ENCODE measurements at regions not wholly inside any gene's neighbourhood (a gene's known extent, or its start where the extent isn't known, plus 50 kb on each side); places are given as distances from the start of the nearest gene placed in this dataset.

DNA sequence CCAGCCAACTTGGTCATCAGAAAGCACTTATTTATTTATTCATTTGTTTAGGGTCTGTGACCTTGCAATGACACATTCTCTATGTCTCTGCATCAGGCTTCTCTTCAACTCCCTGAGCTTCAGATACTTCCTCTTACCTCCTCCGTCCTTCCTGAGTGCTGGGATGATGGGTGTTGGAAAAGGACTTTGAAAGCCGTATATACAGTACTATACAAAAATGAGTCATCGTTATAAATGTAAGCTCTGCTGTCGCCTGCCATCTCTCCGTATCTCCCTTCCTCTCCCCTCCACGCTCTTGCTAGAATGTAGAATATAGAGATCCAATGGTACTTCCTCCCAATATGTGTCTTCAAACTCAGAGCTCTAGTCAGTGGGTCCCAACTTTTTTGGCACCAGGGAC lies 91.9 kb upstream of the SALL4 start:
- Histone ChIP-seq H3K79me2 (ENCODE audit: control insufficient read depth, insufficient read depth, low read length, poor library complexity) (no peaks in the 10 kb centered on the region), H3K79me1 (ENCODE audit: low read length) (no peaks in the 10 kb centered on the region), H3K4me2 (ENCODE audit: low read length) (no peak overlapping the region), H3K18ac (ENCODE audit: low read length) (no peak overlapping the region), H3K4me1 (ENCODE audit: control insufficient read depth in 1 of 2, insufficient read depth in 2 of 2, low read length in 2 of 2) (peaks cover 0 to 2% of the 10 kb centered on the region in 2 experiments), H3K23ac (ENCODE audit: low read length) (no peak overlapping the region), H3K36me3 (ENCODE audit: control insufficient read depth in 1 of 2, insufficient read depth in 2 of 2, low read length in 2 of 2) (no peaks in the 10 kb centered on the region), H2BK12ac (ENCODE audit: low read length) (no peak overlapping the region), H3K4me3 (ENCODE audit: low read depth, low read length) (no peak overlapping the region), H3K9ac (ENCODE audit: low read length) (no peak overlapping the region), H2AK5ac (ENCODE audit: low read length) (no peak overlapping the region), H4K8ac (ENCODE audit: low read depth, low read length) (no peak overlapping the region), H3K4ac (ENCODE audit: low read depth, low read length) (no peak overlapping the region), H2AFZ (ENCODE audit: insufficient read depth, low read length, poor library complexity) (no peak overlapping the region), H3K27me3 (ENCODE audit: insufficient read depth, low read length) (no peaks in the 10 kb centered on the region), H2BK120ac (ENCODE audit: insufficient read depth, low read length, poor library complexity) (no peak overlapping the region), H4K12ac (ENCODE audit: low read depth, low read length) (no peak overlapping the region), H4K91ac (ENCODE audit: low read depth, low read length) (no peak overlapping the region), H3K14ac (ENCODE audit: low read length) (no peak overlapping the region), H3K9me3 (ENCODE audit: insufficient read depth, low read depth, low read length) (no peaks in the 10 kb centered on the region), H3K27ac (ENCODE audit: low read depth, low read length) (no peak overlapping the region), H2BK5ac (ENCODE audit: low read depth, low read length, poor library complexity) (no peak overlapping the region)
- no peak for DNase-seq
- WGBS (ENCODE audit: extremely low coverage, insufficient coverage, insufficient read length): no CpG with 5 or more reads among the region's 6 CpGs

DNA sequence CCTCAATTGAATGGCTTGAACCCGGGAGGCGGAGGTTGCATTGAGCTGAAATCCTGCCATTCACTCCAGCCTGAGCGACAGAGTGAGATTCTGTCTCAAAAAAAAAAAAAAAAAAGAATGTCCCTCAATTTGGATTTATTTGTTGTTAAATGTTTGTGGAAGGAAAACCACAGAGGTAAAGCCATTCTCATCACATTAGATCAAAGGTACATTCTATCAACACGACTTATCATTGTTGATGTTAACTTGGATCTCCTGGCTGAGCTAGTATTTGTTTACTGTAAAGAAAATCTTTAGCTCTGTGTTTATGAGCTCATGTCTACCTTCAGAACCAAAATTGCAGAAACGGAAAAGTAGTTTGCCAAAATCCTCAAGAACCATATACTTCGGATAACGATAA lies 91.4 kb upstream of the SALL4 start:
- no peaks in the 10 kb centered on the region for H3K79me2 ChIP-seq (ENCODE audit: control insufficient read depth, insufficient read depth, low read length, poor library complexity)
- H3K4me1 ChIP-seq (ENCODE audit: control insufficient read depth in 1 of 2, insufficient read depth in 2 of 2, low read length in 2 of 2): peaks cover 0 to 2% of the 10 kb centered on the region in 2 experiments
- DNase-seq: no peak
- H3K9ac ChIP-seq (ENCODE audit: low read length): no peak overlapping the region
- no peak overlapping the region for H3K14ac ChIP-seq (ENCODE audit: low read length)
- no peaks in the 10 kb centered on the region for H3K79me1 ChIP-seq (ENCODE audit: low read length)
- no peak overlapping the region for H4K91ac ChIP-seq (ENCODE audit: low read depth, low read length)
- H4K8ac ChIP-seq (ENCODE audit: low read depth, low read length): no peak overlapping the region
- no peak overlapping the region for H3K23ac ChIP-seq (ENCODE audit: low read length)
- H3K4me3 ChIP-seq (ENCODE audit: low read depth, low read length): no peak overlapping the region
- no peaks in the 10 kb centered on the region for H3K9me3 ChIP-seq (ENCODE audit: insufficient read depth, low read depth, low read length)
- no peak overlapping the region for H2AK5ac ChIP-seq (ENCODE audit: low read length)
- no peak overlapping the region for H3K4me2 ChIP-seq (ENCODE audit: low read length)
- H2BK120ac ChIP-seq (ENCODE audit: insufficient read depth, low read length, poor library complexity): no peak overlapping the region
- no peak overlapping the region for H3K27ac ChIP-seq (ENCODE audit: low read depth, low read length)
- H2BK5ac ChIP-seq (ENCODE audit: low read depth, low read length, poor library complexity): no peak overlapping the region
- no peaks in the 10 kb centered on the region for H3K27me3 ChIP-seq (ENCODE audit: insufficient read depth, low read length)
- H3K4ac ChIP-seq (ENCODE audit: low read depth, low read length): no peak overlapping the region
- H2AFZ ChIP-seq (ENCODE audit: insufficient read depth, low read length, poor library complexity): no peak overlapping the region
- no peak overlapping the region for H4K12ac ChIP-seq (ENCODE audit: low read depth, low read length)
- no peaks in the 10 kb centered on the region for H3K36me3 ChIP-seq (ENCODE audit: control insufficient read depth in 1 of 2, insufficient read depth in 2 of 2, low read length in 2 of 2)
- no peak overlapping the region for H3K18ac ChIP-seq (ENCODE audit: low read length)
- WGBS (ENCODE audit: extremely low coverage, insufficient coverage, insufficient read length): no CpG with 5 or more reads among the region's 7 CpGs
- H2BK12ac ChIP-seq (ENCODE audit: low read length): no peak overlapping the region

DNA sequence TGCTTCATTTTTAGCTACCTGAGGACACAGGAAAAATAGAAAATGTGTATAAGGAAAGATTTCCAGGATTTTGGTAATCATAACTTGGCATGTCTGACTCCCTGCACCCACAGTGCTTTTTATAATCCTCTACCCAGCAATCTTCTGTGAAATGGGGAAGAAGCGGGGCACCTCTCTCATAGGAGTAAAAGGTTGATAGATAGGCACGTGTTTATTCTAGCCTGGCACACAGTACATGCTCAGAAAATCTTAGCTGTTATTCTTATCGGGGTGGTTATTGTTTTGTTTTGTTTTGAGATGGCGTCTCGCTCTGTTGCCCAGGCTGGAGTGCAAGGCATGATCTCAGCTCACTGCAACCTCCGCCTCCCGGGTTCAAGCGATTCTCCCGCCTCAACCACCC lies 87.7 kb upstream of the SALL4 start:
- no peak overlapping the region for H4K12ac ChIP-seq (ENCODE audit: low read depth, low read length)
- no peak overlapping the region for H3K23ac ChIP-seq (ENCODE audit: low read length)
- no peak overlapping the region for H2BK12ac ChIP-seq (ENCODE audit: low read length)
- H3K9ac ChIP-seq (ENCODE audit: low read length): no peak overlapping the region
- no CpG with 5 or more reads among the region's 9 CpGs for WGBS (ENCODE audit: extremely low coverage, insufficient coverage, insufficient read length)
- H3K27me3 ChIP-seq (ENCODE audit: insufficient read depth, low read length): no peaks in the 10 kb centered on the region
- no peak overlapping the region for H4K91ac ChIP-seq (ENCODE audit: low read depth, low read length)
- H3K14ac ChIP-seq (ENCODE audit: low read length): no peak overlapping the region
- H3K79me2 ChIP-seq (ENCODE audit: control insufficient read depth, insufficient read depth, low read length, poor library complexity): no peaks in the 10 kb centered on the region
- H3K4me2 ChIP-seq (ENCODE audit: low read length): no peak overlapping the region
- no peak overlapping the region for H3K18ac ChIP-seq (ENCODE audit: low read length)
- H2BK5ac ChIP-seq (ENCODE audit: low read depth, low read length, poor library complexity): no peak overlapping the region
- H3K4me3 ChIP-seq (ENCODE audit: low read depth, low read length): no peak overlapping the region
- peaks cover 0 to 4% of the 10 kb centered on the region in 2 experiments for H3K4me1 ChIP-seq (ENCODE audit: control insufficient read depth in 1 of 2, insufficient read depth in 2 of 2, low read length in 2 of 2)
- no peaks in the 10 kb centered on the region for H3K36me3 ChIP-seq (ENCODE audit: control insufficient read depth in 1 of 2, insufficient read depth in 2 of 2, low read length in 2 of 2)
- H3K4ac ChIP-seq (ENCODE audit: low read depth, low read length): no peak overlapping the region
- H2BK120ac ChIP-seq (ENCODE audit: insufficient read depth, low read length, poor library complexity): no peak overlapping the region
- no peaks in the 10 kb centered on the region for H3K79me1 ChIP-seq (ENCODE audit: low read length)
- DNase-seq: no peak
- H4K8ac ChIP-seq (ENCODE audit: low read depth, low read length): no peak overlapping the region
- H3K9me3 ChIP-seq (ENCODE audit: insufficient read depth, low read depth, low read length): no peaks in the 10 kb centered on the region
- no peak overlapping the region for H2AK5ac ChIP-seq (ENCODE audit: low read length)
- H3K27ac ChIP-seq (ENCODE audit: low read depth, low read length): no peak overlapping the region
- no peak overlapping the region for H2AFZ ChIP-seq (ENCODE audit: insufficient read depth, low read length, poor library complexity)

DNA sequence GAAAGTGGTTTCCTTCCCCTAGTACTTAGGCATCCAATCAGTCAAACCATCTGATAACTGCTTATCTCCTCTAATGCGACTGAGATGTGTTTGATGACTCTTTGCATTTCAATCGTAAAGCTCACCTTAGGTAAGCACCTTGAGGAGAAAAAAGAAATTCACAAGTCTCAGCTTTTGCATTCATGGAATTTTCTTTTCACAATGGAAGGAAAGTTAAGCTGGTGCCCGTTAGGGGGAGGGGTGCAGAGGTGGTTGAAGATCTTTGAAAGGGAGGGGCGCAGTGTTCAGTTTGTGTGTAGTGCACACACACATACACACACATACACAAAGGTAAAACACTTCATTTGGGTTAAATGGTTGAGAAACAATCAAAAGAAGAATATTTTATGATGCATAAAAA lies 87.1 kb upstream of the SALL4 start:
- H4K12ac ChIP-seq (ENCODE audit: low read depth, low read length): no peak overlapping the region
- H2AK5ac ChIP-seq (ENCODE audit: low read length): no peak overlapping the region
- H3K4ac ChIP-seq (ENCODE audit: low read depth, low read length): no peak overlapping the region
- no peaks in the 10 kb centered on the region for H3K36me3 ChIP-seq (ENCODE audit: control insufficient read depth in 1 of 2, insufficient read depth in 2 of 2, low read length in 2 of 2)
- no peak overlapping the region for H3K18ac ChIP-seq (ENCODE audit: low read length)
- no peaks in the 10 kb centered on the region for H3K79me2 ChIP-seq (ENCODE audit: control insufficient read depth, insufficient read depth, low read length, poor library complexity)
- H4K91ac ChIP-seq (ENCODE audit: low read depth, low read length): no peak overlapping the region
- no peak overlapping the region for H2BK120ac ChIP-seq (ENCODE audit: insufficient read depth, low read length, poor library complexity)
- H3K4me1 ChIP-seq (ENCODE audit: control insufficient read depth in 1 of 2, insufficient read depth in 2 of 2, low read length in 2 of 2): peaks cover 0 to 4% of the 10 kb centered on the region in 2 experiments
- H3K23ac ChIP-seq (ENCODE audit: low read length): no peak overlapping the region
- H3K79me1 ChIP-seq (ENCODE audit: low read length): no peaks in the 10 kb centered on the region
- no peak overlapping the region for H3K9ac ChIP-seq (ENCODE audit: low read length)
- no peak overlapping the region for H3K14ac ChIP-seq (ENCODE audit: low read length)
- H3K27me3 ChIP-seq (ENCODE audit: insufficient read depth, low read length): no peaks in the 10 kb centered on the region
- H2BK5ac ChIP-seq (ENCODE audit: low read depth, low read length, poor library complexity): no peak overlapping the region
- H3K27ac ChIP-seq (ENCODE audit: low read depth, low read length): no peak overlapping the region
- WGBS (ENCODE audit: extremely low coverage, insufficient coverage, insufficient read length): no CpG with 5 or more reads among the region's 4 CpGs
- H4K8ac ChIP-seq (ENCODE audit: low read depth, low read length): no peak overlapping the region
- H2BK12ac ChIP-seq (ENCODE audit: low read length): no peak overlapping the region
- H3K4me3 ChIP-seq (ENCODE audit: low read depth, low read length): no peak overlapping the region
- H2AFZ ChIP-seq (ENCODE audit: insufficient read depth, low read length, poor library complexity): no peak overlapping the region
- DNase-seq: peak; percentile 12 to 72
- no peaks in the 10 kb centered on the region for H3K9me3 ChIP-seq (ENCODE audit: insufficient read depth, low read depth, low read length)
- no peak overlapping the region for H3K4me2 ChIP-seq (ENCODE audit: low read length)

All from trophoblast cell (in vitro differentiated cells and primary cell).